SU-DHL-6 (cell line): ENCODE measurements at regions not wholly inside any gene's neighbourhood (a gene's known extent, or its start where the extent isn't known, plus 50 kb on each side); places are given as distances from the start of the nearest gene placed in this dataset.

Experiments used
- H2AFZ ChIP-seq: fragments of 200-600 bp; sonication (generic); 2 replicates; pipeline ENCODE4 v1.6.1; 2014; ENCODE audit warnings: low read depth, mild to moderate bottlenecking, moderate library complexity, mixed read lengths, antibody characterized with exemption, low read length; ENCODE audit not compliant: severe bottlenecking
- H3F3A ChIP-seq: fragments of 200-600 bp; shearing (Covaris generic); 2 replicates; pipeline ENCODE4 v1.6.0; 2016; ENCODE audit warnings: antibody characterized with exemption, mild to moderate bottlenecking; ENCODE audit not compliant: insufficient read depth
- H3K27ac ChIP-seq: fragments of 200-600 bp; sonication (generic); 2 replicates; pipeline ENCODE4 v1.5.1; 2016; ENCODE audit warnings: low read depth, mild to moderate bottlenecking, low read length, moderate library complexity, mixed read lengths
- H3K27me3 ChIP-seq: fragments of 200-600 bp; sonication (generic), shearing (Covaris generic); 2 replicates; pipeline ENCODE4 v1.6.0; 2014; ENCODE audit warnings: mild to moderate bottlenecking, low read length
- H3K36me3 ChIP-seq: fragments of 200-600 bp; sonication (generic); 2 replicates; pipeline ENCODE4 v1.6.1; 2014; ENCODE audit warnings: mild to moderate bottlenecking, low read length, mixed read lengths
- H3K4me2 ChIP-seq: fragments of 300-600, 200-600 bp; shearing (Covaris generic), sonication (generic); 2 replicates; pipeline ENCODE4 v1.6.0; 2014; ENCODE audit warnings: low read length, low read depth, mild to moderate bottlenecking; ENCODE audit not compliant: poor library complexity, severe bottlenecking
- H3K4me3 ChIP-seq: fragments of 200-600 bp; sonication (generic); 2 replicates; pipeline ENCODE4 v1.5.1; 2014; ENCODE audit warnings: antibody characterized with exemption, low read length, mild to moderate bottlenecking, mixed read lengths; ENCODE audit not compliant: insufficient read depth, poor library complexity, severe bottlenecking
- H3K79me2 ChIP-seq: fragments of 200-600 bp; sonication (generic); 2 replicates; pipeline ENCODE4 v1.6.1; 2014; ENCODE audit warnings: mild to moderate bottlenecking, low read length, moderate library complexity; ENCODE audit not compliant: insufficient read depth
- H3K9ac ChIP-seq: fragments of 200-600 bp; sonication (generic); 2 replicates; pipeline ENCODE4 v1.7.0; 2014; ENCODE audit warnings: mild to moderate bottlenecking, low read length
- H3K9me2 ChIP-seq: fragments of 200-600 bp; sonication (generic); replicated peaks from 2 replicates; pipeline ENCODE4 v1.6.1; 2014; ENCODE audit warnings: low read length; ENCODE audit not compliant: insufficient read depth
- H3K9me3 ChIP-seq: fragments of 200-600 bp; sonication (generic); 2 replicates; pipeline ENCODE4 v1.6.1; 2014; ENCODE audit warnings: low read length, mixed read lengths; ENCODE audit not compliant: insufficient read depth
- H4K20me1 ChIP-seq: fragments of 200-600 bp; sonication (generic); 2 replicates; pipeline ENCODE4 v1.6.1; 2014; ENCODE audit warnings: low read depth, mild to moderate bottlenecking, antibody characterized with exemption, low read length, moderate library complexity, mixed read lengths
- CTCF ChIP-seq: fragments of 200-600 bp; sonication (generic); IDR thresholded peaks from one replicate; pipeline ENCODE4 v1.5.1; 2017; ENCODE audit warnings: antibody characterized with exemption, mild to moderate bottlenecking, low read length, moderate library complexity; ENCODE audit not compliant: insufficient read depth, poor library complexity, severe bottlenecking
- EZH2phosphoT487 ChIP-seq: fragments of 200-600 bp; sonication (generic), shearing (Covaris generic); conservative IDR thresholded peaks from 2 replicates; pipeline ENCODE4 v1.6.1; 2018; ENCODE audit warnings: mild to moderate bottlenecking, antibody characterized with exemption, low read length, moderate library complexity, mixed read lengths

GRCh38 chr14:85336817-85337216 lies 193.1 kb upstream of the FLRT2 start:
- no peaks in the 10 kb centered on the region for H3F3A ChIP-seq
- no peaks in the 10 kb centered on the region for H3K79me2 ChIP-seq
- H2AFZ ChIP-seq: no peak overlapping the region
- no peak overlapping the region for H3K4me3 ChIP-seq
- no peaks in the 10 kb centered on the region for H3K27me3 ChIP-seq
- TF ChIP-seq EZH2phosphoT487 (no peak), CTCF (no peak)
- no peak overlapping the region for H3K9ac ChIP-seq
- H3K36me3 ChIP-seq: no peaks in the 10 kb centered on the region
- H3K4me2 ChIP-seq: no peak overlapping the region
- H3K9me2 ChIP-seq: no peaks in the 10 kb centered on the region
- H3K27ac ChIP-seq: no peak overlapping the region
- H4K20me1 ChIP-seq: no peaks in the 10 kb centered on the region
- H3K9me3 ChIP-seq: no peaks in the 10 kb centered on the region

- H3F3A ChIP-seq: no peaks in the 10 kb centered on the region
- H3K9me2 ChIP-seq: no peaks in the 10 kb centered on the region
- H3K36me3 ChIP-seq: no peaks in the 10 kb centered on the region
- no peaks in the 10 kb centered on the region for H3K79me2 ChIP-seq
- TF ChIP-seq EZH2phosphoT487: no peak
- no peak for TF ChIP-seq CTCF
- H3K27ac ChIP-seq: no peak overlapping the region
- H2AFZ ChIP-seq: no peak overlapping the region
- H3K9me3 ChIP-seq: no peaks in the 10 kb centered on the region
- H4K20me1 ChIP-seq: no peaks in the 10 kb centered on the region
- no peak overlapping the region for H3K4me3 ChIP-seq
- H3K9ac ChIP-seq: no peak overlapping the region
- H3K4me2 ChIP-seq: no peak overlapping the region
- H3K27me3 ChIP-seq: no peaks in the 10 kb centered on the region
Measured at GRCh38 chr14:85338895-85339294, 191.0 kb upstream of the FLRT2 start.

GRCh38 chr14:85342858-85343607 lies 186.9 kb upstream of the FLRT2 start:
- H4K20me1 ChIP-seq: no peaks in the 10 kb centered on the region
- no peak overlapping the region for H3K4me3 ChIP-seq
- TF ChIP-seq EZH2phosphoT487: no peak
- no peak for TF ChIP-seq CTCF
- H3K4me2 ChIP-seq: no peak overlapping the region
- no peak overlapping the region for H3K27ac ChIP-seq
- H3K79me2 ChIP-seq: no peaks in the 10 kb centered on the region
- no peaks in the 10 kb centered on the region for H3K9me3 ChIP-seq
- no peaks in the 10 kb centered on the region for H3K9me2 ChIP-seq
- no peak overlapping the region for H2AFZ ChIP-seq
- H3K9ac ChIP-seq: no peak overlapping the region
- H3K36me3 ChIP-seq: no peaks in the 10 kb centered on the region
- no peaks in the 10 kb centered on the region for H3F3A ChIP-seq
- H3K27me3 ChIP-seq: no peaks in the 10 kb centered on the region
